PC-9 (cell line): ENCODE measurements at regions not wholly inside any gene's neighbourhood (a gene's known extent, or its start where the extent isn't known, plus 50 kb on each side); places are given as distances from the start of the nearest gene placed in this dataset.

ENCODE experiments used
- BruUV-seq: library from RNA; stranded (reverse); fragments of 400-500 nt; replicated peaks from 2 replicates; lab custom pipeline; 2021; lab: Mats Ljungman, UMichigan
- CTCF ChIA-PET: fragments of 300-600 bp; sonication (Branson Sonifier 250); formaldehyde crosslinking; loops from one replicate; lab custom pipeline; 2022; ENCODE audit warnings: antibody characterized with exemption; lab: Charles Lee
- POLR2A ChIA-PET: fragments of 300-600 bp; sonication (Branson Sonifier 250); formaldehyde crosslinking; loops from one replicate; lab custom pipeline; 2022; ENCODE audit warnings: antibody characterized with exemption; ENCODE audit not compliant: unreplicated experiment; lab: Charles Lee
- DNase-seq, 2 experiments: peaks; one replicate each; pipeline versions ENCODE4 v3.0.0 to v3.0.0-alpha.2; 2015 to 2022; ENCODE audit warnings: mixed read lengths in 1 of 2
- H2AFZ ChIP-seq: fragments of 200-600 bp; sonication (generic); 2 replicates; pipeline ENCODE4 v1.8.1; 2017; ENCODE audit warnings: antibody characterized with exemption
- H3F3A ChIP-seq: fragments of 200-600 bp; sonication (generic); 2 replicates; pipeline ENCODE4 v1.8.1; 2017; ENCODE audit warnings: antibody characterized with exemption, mild to moderate bottlenecking, low read depth; ENCODE audit not compliant: insufficient read depth
- H3K27ac ChIP-seq: fragments of 200-600 bp; sonication (generic); 2 replicates; pipeline ENCODE4 v1.6.1; 2016; ENCODE audit warnings: mixed run types
- H3K27me3 ChIP-seq: fragments of 200-600 bp; sonication (generic); 2 replicates; pipeline ENCODE4 v1.6.1; 2016; ENCODE audit warnings: low read depth, mixed run types; ENCODE audit not compliant: insufficient read depth
- H3K36me3 ChIP-seq: fragments of 200-600 bp; sonication (generic); 2 replicates; pipeline ENCODE4 v1.6.1; 2016; ENCODE audit warnings: low read depth, mixed run types
- H3K4me1 ChIP-seq: fragments of 200-600 bp; sonication (generic); replicated peaks from 2 replicates; pipeline ENCODE4 v1.6.1; 2016; ENCODE audit warnings: mixed run types; ENCODE audit not compliant: insufficient read depth
- H3K4me2 ChIP-seq: fragments of 200-600 bp; sonication (generic); 2 replicates; pipeline ENCODE4 v1.6.1; 2017; ENCODE audit warnings: mixed run types
- H3K4me3 ChIP-seq: fragments of 200-600 bp; sonication (generic); 2 replicates; pipeline ENCODE4 v1.6.1; 2016; ENCODE audit warnings: mixed run types
- H3K79me2 ChIP-seq: fragments of 200-600 bp; sonication (generic); 2 replicates; pipeline ENCODE4 v1.6.1; 2017; ENCODE audit warnings: low read depth, mixed run types
- H3K9me2 ChIP-seq: fragments of 200-600 bp; sonication (generic); 2 replicates; pipeline ENCODE4 v1.8.1; 2017; ENCODE audit warnings: mild to moderate bottlenecking; ENCODE audit not compliant: insufficient read depth
- H3K9me3 ChIP-seq: fragments of 200-600 bp; sonication (generic); 2 replicates; pipeline ENCODE4 v1.8.1; 2016; ENCODE audit warnings: low read depth; ENCODE audit not compliant: insufficient read depth
- H4K20me1 ChIP-seq: fragments of 200-600 bp; sonication (generic); 2 replicates; pipeline ENCODE4 v1.8.1; 2017; ENCODE audit not compliant: insufficient read depth
- CTCF ChIP-seq: fragments of 200-600 bp; sonication (generic); conservative IDR thresholded peaks from 2 replicates; pipeline ENCODE4 v1.6.1; 2017; ENCODE audit warnings: mixed run types, antibody characterized with exemption, mild to moderate bottlenecking, moderate library complexity
- EZH2 ChIP-seq: fragments of 200-600 bp; sonication (generic); IDR thresholded peaks from 2 replicates; pipeline ENCODE4 v1.8.0; 2017; ENCODE audit warnings: antibody characterized with exemption, low read depth
- intact Hi-C: fragments of 100-400 bp; cut with micrococcal nuclease; formaldehyde crosslinking; loops from one replicate; pipeline ENCODE4 v1.10.0; 2022; ENCODE audit not compliant: unreplicated experiment

- Histone ChIP-seq H3K4me3 (no peak overlapping the region), H3K4me2 (no peak overlapping the region), H3K27ac (no peak overlapping the region), H3K9me3 (no peaks in the 10 kb centered on the region), H3K4me1 (no peaks in the 10 kb centered on the region), H3K9me2 (no peaks in the 10 kb centered on the region), H3K36me3 (no peaks in the 10 kb centered on the region), H3K27me3 (no peaks in the 10 kb centered on the region), H4K20me1 (no peaks in the 10 kb centered on the region), H3K79me2 (no peaks in the 10 kb centered on the region), H2AFZ (no peak overlapping the region), H3F3A (no peaks in the 10 kb centered on the region)
- CTCF ChIA-PET: no interaction called here
- DNase-seq: no peak
- TF ChIP-seq CTCF (no peak), EZH2 (no peak)
- intact Hi-C loops: no loop called here
- no TSS peak for BruUV-seq
- POLR2A ChIA-PET: no interaction called here
Observed at GRCh38 chr3:147836330-147836729, 427.2 kb downstream of the ZIC1 start.

GRCh38 chr3:147838652-147839051 lies 429.5 kb downstream of the ZIC1 start:
- intact Hi-C loops: no loop called here
- Histone ChIP-seq H3K4me3 (no peak overlapping the region), H3K4me2 (no peak overlapping the region), H3K9me2 (no peaks in the 10 kb centered on the region), H3K9me3 (no peaks in the 10 kb centered on the region), H3K36me3 (no peaks in the 10 kb centered on the region), H3K27ac (no peak overlapping the region), H3K4me1 (no peaks in the 10 kb centered on the region), H3K79me2 (no peaks in the 10 kb centered on the region), H3K27me3 (no peaks in the 10 kb centered on the region), H4K20me1 (no peaks in the 10 kb centered on the region), H2AFZ (no peak overlapping the region), H3F3A (no peaks in the 10 kb centered on the region)
- POLR2A ChIA-PET: no interaction called here
- BruUV-seq: no TSS peak
- TF ChIP-seq EZH2: no peak
- TF ChIP-seq CTCF: no peak
- CTCF ChIA-PET: no interaction called here
- DNase-seq: no peak

- Histone ChIP-seq H3K36me3 (no peaks in the 10 kb centered on the region), H3K27me3 (no peaks in the 10 kb centered on the region), H4K20me1 (no peaks in the 10 kb centered on the region), H3K9me3 (no peaks in the 10 kb centered on the region), H3K4me1 (no peaks in the 10 kb centered on the region), H3K27ac (no peak overlapping the region), H3F3A (no peaks in the 10 kb centered on the region), H3K9me2 (no peaks in the 10 kb centered on the region), H3K79me2 (no peaks in the 10 kb centered on the region), H2AFZ (no peak overlapping the region), H3K4me2 (no peak overlapping the region), H3K4me3 (no peak overlapping the region)
- BruUV-seq: no TSS peak
- POLR2A ChIA-PET: no interaction called here
- no peak for TF ChIP-seq CTCF
- TF ChIP-seq EZH2: no peak
- intact Hi-C loops: no loop called here
- DNase-seq: no peak
- CTCF ChIA-PET: no interaction called here
Observed at GRCh38 chr3:147843331-147843730, 434.2 kb downstream of the ZIC1 start.
